ENCODE measurements at regions not wholly inside any gene's neighbourhood (a gene's known extent, or its start where the extent isn't known, plus 50 kb on each side); places are given as distances from the start of the nearest gene placed in this dataset.

DNA sequence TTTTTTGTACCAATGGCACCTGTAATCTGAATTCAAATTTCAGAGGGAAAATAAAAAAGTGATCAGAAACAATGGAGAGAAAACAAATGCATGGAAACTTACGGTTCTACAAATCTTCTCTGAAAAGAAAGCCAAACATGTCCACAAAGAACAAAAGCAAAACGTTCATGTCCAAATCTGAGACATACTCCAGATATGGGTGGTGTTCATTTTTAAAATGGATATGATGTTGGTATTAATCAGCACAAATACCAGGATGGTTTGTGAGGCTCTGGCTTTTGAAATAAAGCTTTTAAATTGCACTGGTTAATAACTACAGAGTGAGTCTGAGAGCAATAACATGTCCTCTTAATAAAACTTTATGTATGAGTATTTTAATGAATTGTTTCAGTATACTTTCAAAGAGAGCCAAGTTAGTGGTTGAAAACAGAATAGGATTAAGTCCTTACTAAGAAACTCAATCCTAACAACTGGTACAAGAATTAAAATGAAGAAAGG is 366.4 kb downstream of the INHBA start:
- H3K4me1 ChIP-seq (ENCODE audit: control insufficient read depth, insufficient read depth, low read length) = no peaks in the 10 kb centered on the region
- no peak overlapping the region for H3K9ac ChIP-seq (ENCODE audit: low read length)
- no peak overlapping the region for H3K4me3 ChIP-seq (ENCODE audit: low read length)
- no peak overlapping the region for H3K27ac ChIP-seq (ENCODE audit: low read depth, low read length)
- no peaks in the 10 kb centered on the region for H3K36me3 ChIP-seq (ENCODE audit: control insufficient read depth, insufficient read depth, low read length)
- no peaks in the 10 kb centered on the region for H3K27me3 ChIP-seq (ENCODE audit: control insufficient read depth, insufficient read depth, low read length)

DNA sequence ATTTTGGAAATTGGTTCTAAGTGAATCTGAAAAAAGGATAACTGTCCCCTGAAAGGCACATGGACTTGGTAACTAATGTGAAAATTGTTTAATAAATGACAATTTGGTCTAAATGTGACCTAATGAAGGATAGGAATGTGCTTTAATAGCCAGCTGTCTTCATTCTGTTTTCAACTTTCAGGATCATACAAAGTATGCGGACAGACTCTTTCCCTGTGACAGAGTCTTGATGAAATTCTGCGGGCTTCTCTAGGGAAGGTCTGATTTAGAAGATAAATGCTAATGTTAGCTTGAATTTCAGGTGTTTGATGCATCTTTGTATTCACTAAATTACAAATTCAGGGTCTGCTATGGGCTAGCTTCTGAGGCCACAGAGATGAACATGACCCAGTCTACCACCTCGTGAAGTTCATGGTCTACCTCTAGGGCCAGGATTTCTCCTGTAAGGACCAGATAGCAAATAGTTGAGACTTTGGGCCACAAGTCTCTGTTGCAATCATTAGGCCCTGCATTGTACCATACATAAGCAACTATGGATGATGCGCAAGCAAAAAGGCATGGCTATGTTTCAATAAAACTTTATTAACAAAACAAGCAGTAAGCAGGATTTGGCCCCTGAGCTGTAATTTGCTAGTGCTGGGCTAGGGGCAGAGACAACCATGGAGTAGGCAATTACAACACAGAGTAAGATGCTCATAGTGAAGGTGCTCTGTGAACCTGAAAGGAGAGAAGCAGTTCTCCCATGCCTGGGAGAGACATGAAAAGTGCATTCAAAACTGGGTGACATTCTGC is 368.6 kb downstream of the INHBA start:
- H3K9ac ChIP-seq (ENCODE audit: low read length) = no peak overlapping the region

DNA sequence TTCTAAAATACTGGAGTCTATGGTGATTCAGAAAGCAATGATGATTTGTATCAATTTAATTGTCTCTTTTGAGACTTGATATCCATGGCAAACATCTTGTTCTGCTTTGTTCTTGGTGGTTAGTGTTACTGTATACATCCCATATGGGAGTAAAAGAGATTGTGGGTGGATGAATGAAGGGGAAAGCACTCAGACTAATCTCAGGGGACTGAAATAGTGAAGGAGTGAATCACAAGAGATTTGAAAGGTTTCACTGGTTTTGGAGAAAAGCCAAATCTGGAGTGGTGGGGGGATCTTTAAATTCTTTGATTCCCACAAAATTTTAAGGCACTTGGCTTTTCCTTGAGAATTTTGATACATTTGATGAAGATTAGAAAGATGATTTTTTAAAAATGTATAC is 369.4 kb downstream of the INHBA start:
- Histone ChIP-seq H3K27ac (ENCODE audit: low read depth, low read length) (no peak overlapping the region), H3K36me3 (ENCODE audit: control insufficient read depth, insufficient read depth, low read length) (no peaks in the 10 kb centered on the region)

More for the DNA sequence above, 368.6 kb downstream of the INHBA start:
- Histone ChIP-seq H3K4me1 (ENCODE audit: control insufficient read depth, insufficient read depth, low read length) (no peaks in the 10 kb centered on the region), H3K4me3 (ENCODE audit: low read length) (no peak overlapping the region), H3K27me3 (ENCODE audit: control insufficient read depth, insufficient read depth, low read length) (no peaks in the 10 kb centered on the region), H3K27ac (ENCODE audit: low read depth, low read length) (no peak overlapping the region), H3K36me3 (ENCODE audit: control insufficient read depth, insufficient read depth, low read length) (no peaks in the 10 kb centered on the region)

DNA sequence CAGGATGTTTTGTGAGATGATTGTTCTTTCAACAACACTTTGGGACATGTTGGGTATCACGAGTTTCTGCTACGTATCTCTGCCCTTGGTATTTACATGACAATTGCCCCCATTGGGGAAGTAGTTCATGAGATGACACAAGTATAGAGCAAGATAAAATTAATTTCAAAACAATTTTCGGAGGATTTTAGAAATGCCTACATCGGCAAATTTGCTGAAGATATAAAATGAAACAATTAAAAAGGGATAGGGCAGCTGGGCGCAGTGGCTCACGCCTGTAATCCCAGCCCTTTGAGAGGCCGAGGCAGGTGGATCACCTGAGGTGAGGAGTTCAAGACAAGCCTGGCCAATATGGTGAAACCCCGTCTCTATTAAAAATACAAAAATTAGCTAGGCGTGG is 371.7 kb downstream of the INHBA start:
- H3K27ac ChIP-seq (ENCODE audit: low read depth, low read length) = no peak overlapping the region
- H3K4me1 ChIP-seq (ENCODE audit: control insufficient read depth, insufficient read depth, low read length) = no peaks in the 10 kb centered on the region
- H3K36me3 ChIP-seq (ENCODE audit: control insufficient read depth, insufficient read depth, low read length) = no peaks in the 10 kb centered on the region
- no peak overlapping the region for H3K9ac ChIP-seq (ENCODE audit: low read length)
- no peak overlapping the region for H3K4me3 ChIP-seq (ENCODE audit: low read length)
- no peaks in the 10 kb centered on the region for H3K27me3 ChIP-seq (ENCODE audit: control insufficient read depth, insufficient read depth, low read length)

More for the DNA sequence above, 369.4 kb downstream of the INHBA start:
- H3K4me1 ChIP-seq (ENCODE audit: control insufficient read depth, insufficient read depth, low read length) = no peaks in the 10 kb centered on the region
- no peaks in the 10 kb centered on the region for H3K27me3 ChIP-seq (ENCODE audit: control insufficient read depth, insufficient read depth, low read length)
- no peak overlapping the region for H3K4me3 ChIP-seq (ENCODE audit: low read length)
- H3K9ac ChIP-seq (ENCODE audit: low read length) = no peak overlapping the region

DNA sequence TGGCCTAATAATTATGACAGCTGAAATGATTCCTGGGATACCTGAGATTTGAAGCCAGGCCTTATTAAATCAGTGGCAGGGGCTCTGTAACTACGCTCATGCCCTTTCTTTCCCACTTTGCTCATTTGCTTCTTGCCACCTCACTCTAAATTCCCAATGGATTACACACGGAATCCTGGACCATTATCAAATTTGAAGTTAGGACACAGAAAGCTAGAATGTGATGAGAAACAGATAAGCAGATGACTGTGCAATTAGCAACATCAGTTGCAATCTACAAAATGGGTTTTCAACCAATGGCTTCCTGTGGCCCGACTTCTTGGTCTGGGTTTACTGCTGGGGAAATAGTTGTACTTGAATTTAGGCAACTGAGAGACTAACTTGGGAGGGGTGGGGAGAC is 374.3 kb downstream of the INHBA start:
- Histone ChIP-seq H3K9ac (ENCODE audit: low read length) (no peak overlapping the region), H3K4me1 (ENCODE audit: control insufficient read depth, insufficient read depth, low read length) (no peaks in the 10 kb centered on the region), H3K27ac (ENCODE audit: low read depth, low read length) (no peak overlapping the region), H3K4me3 (ENCODE audit: low read length) (no peak overlapping the region), H3K36me3 (ENCODE audit: control insufficient read depth, insufficient read depth, low read length) (no peaks in the 10 kb centered on the region), H3K27me3 (ENCODE audit: control insufficient read depth, insufficient read depth, low read length) (no peaks in the 10 kb centered on the region)

DNA sequence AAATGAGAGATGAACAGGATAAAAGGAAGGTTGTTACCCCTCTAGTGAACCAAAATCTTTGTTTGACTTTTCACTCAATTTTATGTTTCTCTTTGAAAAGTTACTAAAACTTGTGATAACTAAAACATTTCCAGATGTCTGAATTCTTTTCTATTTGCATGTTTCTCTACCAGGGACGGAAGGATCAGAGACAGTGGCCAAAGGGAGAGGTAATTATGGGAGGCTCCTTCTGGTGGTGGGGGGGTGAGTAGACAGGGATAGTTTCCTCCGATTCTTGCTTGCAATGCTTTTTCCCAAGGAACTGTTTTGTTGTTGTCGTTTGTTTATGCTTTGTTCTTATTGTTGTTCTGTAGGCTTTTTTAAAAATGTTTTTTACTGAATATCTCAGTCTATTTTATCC is 374.8 kb downstream of the INHBA start:
- no peaks in the 10 kb centered on the region for H3K27me3 ChIP-seq (ENCODE audit: control insufficient read depth, insufficient read depth, low read length)
- no peaks in the 10 kb centered on the region for H3K4me1 ChIP-seq (ENCODE audit: control insufficient read depth, insufficient read depth, low read length)
- H3K9ac ChIP-seq (ENCODE audit: low read length) = no peak overlapping the region
- no peak overlapping the region for H3K4me3 ChIP-seq (ENCODE audit: low read length)
- H3K27ac ChIP-seq (ENCODE audit: low read depth, low read length) = no peak overlapping the region
- no peaks in the 10 kb centered on the region for H3K36me3 ChIP-seq (ENCODE audit: control insufficient read depth, insufficient read depth, low read length)

DNA sequence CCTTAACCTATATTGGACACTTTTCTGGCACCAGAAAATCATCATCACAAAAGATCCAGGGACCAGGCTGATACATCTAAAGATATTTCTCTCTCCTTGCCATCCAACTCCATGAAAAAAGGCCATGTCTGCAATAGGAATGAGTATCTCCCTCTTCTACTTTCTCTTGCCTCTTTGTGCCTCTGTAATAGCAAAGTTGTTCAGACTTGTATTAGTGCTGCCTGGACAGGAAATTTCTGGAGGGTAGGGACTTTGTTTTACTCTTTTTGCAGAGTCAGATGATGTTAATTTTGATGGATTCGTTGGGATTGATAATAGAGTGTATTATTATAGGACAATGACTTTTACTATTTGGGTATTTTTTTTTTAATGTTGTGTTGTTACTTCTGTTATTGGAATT is 376.3 kb downstream of the INHBA start:
- Histone ChIP-seq H3K36me3 (ENCODE audit: control insufficient read depth, insufficient read depth, low read length) (no peaks in the 10 kb centered on the region), H3K4me1 (ENCODE audit: control insufficient read depth, insufficient read depth, low read length) (no peaks in the 10 kb centered on the region), H3K4me3 (ENCODE audit: low read length) (no peak overlapping the region), H3K9ac (ENCODE audit: low read length) (no peak overlapping the region), H3K27ac (ENCODE audit: low read depth, low read length) (no peak overlapping the region), H3K27me3 (ENCODE audit: control insufficient read depth, insufficient read depth, low read length) (no peaks in the 10 kb centered on the region)

DNA sequence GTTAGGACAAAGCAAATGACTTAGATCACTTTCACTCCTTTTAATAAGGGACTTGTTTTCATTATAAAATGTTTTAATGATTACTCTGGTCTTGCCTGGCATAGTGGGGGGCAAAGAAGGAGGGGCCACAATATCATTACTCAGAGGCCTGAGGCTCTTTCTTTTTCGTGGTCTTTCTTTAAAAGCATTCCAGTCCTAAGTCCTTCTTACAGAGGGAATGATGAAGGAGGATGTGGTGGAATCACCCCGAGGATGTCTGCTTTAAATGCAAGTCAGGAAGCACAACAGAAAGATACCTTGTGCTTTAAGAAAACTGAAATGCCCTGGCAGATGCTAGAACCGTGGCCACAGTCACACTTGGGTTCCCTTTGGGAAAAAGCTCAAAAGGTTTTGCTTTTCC is 379.1 kb downstream of the INHBA start:
- Histone ChIP-seq H3K36me3 (ENCODE audit: control insufficient read depth, insufficient read depth, low read length) (no peaks in the 10 kb centered on the region), H3K4me3 (ENCODE audit: low read length) (no peak overlapping the region), H3K27ac (ENCODE audit: low read depth, low read length) (no peak overlapping the region), H3K27me3 (ENCODE audit: control insufficient read depth, insufficient read depth, low read length) (no peaks in the 10 kb centered on the region), H3K9ac (ENCODE audit: low read length) (no peak overlapping the region), H3K4me1 (ENCODE audit: control insufficient read depth, insufficient read depth, low read length) (no peaks in the 10 kb centered on the region)

DNA sequence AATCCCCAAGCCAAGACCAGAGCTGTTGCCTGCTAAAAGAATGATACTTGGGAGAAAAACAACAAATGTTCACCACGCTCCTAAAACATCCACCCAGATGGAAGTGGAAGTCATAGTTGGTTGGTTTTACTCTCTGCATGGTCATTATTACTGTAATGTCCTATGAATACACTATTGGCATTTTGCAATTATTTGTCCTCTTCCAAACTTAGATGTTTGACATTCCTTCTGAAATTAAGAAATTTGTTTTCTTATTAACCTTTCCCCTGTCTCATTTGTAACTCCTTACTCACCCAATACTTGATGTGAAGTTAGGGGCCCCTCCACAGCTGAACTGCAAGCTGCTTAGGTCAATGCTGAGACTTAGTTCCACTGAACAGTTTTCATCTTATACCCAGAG is 383.3 kb downstream of the INHBA start:
- Histone ChIP-seq H3K36me3 (ENCODE audit: control insufficient read depth, insufficient read depth, low read length) (no peaks in the 10 kb centered on the region), H3K27me3 (ENCODE audit: control insufficient read depth, insufficient read depth, low read length) (no peaks in the 10 kb centered on the region), H3K9ac (ENCODE audit: low read length) (no peak overlapping the region), H3K4me3 (ENCODE audit: low read length) (no peak overlapping the region), H3K4me1 (ENCODE audit: control insufficient read depth, insufficient read depth, low read length) (no peaks in the 10 kb centered on the region), H3K27ac (ENCODE audit: low read depth, low read length) (no peak overlapping the region)

DNA sequence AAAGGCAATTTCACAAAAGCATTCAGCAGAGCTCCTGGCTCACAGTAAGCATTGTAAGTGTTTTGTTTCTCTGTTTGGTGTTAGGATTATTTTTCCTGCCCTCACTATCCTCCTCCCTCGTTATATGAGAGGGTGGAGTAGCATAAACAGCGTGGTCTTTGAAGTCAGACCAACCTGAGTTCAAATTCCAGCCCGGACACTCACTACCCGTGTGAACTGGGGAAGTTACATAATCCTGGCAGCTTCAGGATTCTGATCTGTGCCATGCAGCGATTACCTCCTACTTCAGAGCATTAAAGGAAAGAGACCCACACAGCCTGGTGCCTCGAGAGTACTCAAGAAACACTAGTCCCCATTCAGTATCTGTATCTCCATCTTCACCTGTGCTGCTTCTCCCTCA is 386.5 kb downstream of the INHBA start:
- Histone ChIP-seq H3K27ac (ENCODE audit: low read depth, low read length) (no peak overlapping the region), H3K4me1 (ENCODE audit: control insufficient read depth, insufficient read depth, low read length) (no peaks in the 10 kb centered on the region), H3K4me3 (ENCODE audit: low read length) (no peak overlapping the region), H3K36me3 (ENCODE audit: control insufficient read depth, insufficient read depth, low read length) (no peaks in the 10 kb centered on the region), H3K27me3 (ENCODE audit: control insufficient read depth, insufficient read depth, low read length) (no peaks in the 10 kb centered on the region), H3K9ac (ENCODE audit: low read length) (no peak overlapping the region)

DNA sequence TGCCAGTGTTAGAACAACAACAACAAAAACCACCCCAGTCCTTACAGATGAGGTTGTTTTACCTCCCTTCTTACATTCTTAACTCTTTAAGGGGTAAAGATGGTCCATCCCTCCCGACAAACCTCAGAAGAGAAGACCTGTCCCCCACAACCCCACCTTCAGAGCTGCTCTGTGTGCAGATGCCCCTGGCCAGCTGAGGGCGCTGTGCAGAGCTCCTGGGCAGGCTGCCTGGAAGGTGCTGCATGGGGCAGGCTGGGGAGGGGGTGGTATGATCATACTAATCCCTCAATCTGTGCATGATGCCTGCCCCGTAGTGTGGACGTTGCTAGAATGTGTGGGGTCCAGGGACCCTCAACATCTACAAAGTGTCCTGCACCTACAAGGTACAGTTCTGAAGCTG is 387.1 kb downstream of the INHBA start:
- H3K4me3 ChIP-seq (ENCODE audit: low read length) = no peak overlapping the region
- no peak overlapping the region for H3K9ac ChIP-seq (ENCODE audit: low read length)
- H3K27ac ChIP-seq (ENCODE audit: low read depth, low read length) = no peak overlapping the region
- H3K4me1 ChIP-seq (ENCODE audit: control insufficient read depth, insufficient read depth, low read length) = no peaks in the 10 kb centered on the region
- no peaks in the 10 kb centered on the region for H3K36me3 ChIP-seq (ENCODE audit: control insufficient read depth, insufficient read depth, low read length)
- no peaks in the 10 kb centered on the region for H3K27me3 ChIP-seq (ENCODE audit: control insufficient read depth, insufficient read depth, low read length)

DNA sequence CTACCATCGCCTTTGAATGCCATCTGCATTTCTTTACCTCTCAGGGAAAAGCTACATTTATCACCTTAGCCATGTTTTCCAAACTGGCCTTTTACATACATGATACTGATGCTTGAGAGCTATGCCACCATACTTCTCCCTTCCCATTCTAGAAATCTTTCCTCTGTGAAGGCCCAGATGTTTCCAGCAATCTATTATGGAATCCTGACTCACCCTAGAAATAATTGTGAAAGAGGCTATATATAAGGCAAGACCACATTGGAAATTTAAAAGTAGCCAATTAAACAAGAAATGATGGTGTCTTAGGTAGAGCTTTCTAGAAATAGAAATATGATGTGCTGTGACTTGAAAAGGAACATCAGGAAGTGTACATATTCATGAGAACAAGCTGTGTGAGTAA is 389.7 kb downstream of the INHBA start:
- Histone ChIP-seq H3K9ac (ENCODE audit: low read length) (no peak overlapping the region), H3K36me3 (ENCODE audit: control insufficient read depth, insufficient read depth, low read length) (no peaks in the 10 kb centered on the region), H3K4me1 (ENCODE audit: control insufficient read depth, insufficient read depth, low read length) (no peaks in the 10 kb centered on the region), H3K27ac (ENCODE audit: low read depth, low read length) (no peak overlapping the region), H3K4me3 (ENCODE audit: low read length) (no peak overlapping the region), H3K27me3 (ENCODE audit: control insufficient read depth, insufficient read depth, low read length) (no peaks in the 10 kb centered on the region)

DNA sequence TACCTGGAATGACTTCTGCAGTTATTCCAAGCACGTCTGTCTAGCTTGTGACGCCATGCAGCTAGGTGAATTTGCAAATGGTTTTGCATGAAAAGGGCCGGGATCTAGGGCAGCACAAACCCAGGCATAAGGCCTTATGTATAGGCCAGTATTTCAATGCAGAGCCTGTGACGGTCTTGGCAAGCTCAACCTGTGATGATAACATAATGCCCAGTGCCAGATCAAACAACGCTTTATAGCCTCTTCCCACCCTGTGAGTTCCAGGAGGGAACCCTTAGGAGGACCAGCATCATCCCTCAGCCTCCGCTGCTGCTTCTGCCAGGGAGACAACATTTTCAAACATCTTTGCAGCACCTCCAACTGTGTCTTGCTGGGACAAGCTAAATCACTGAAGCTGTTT is 390.7 kb downstream of the INHBA start:
- no peaks in the 10 kb centered on the region for H3K4me1 ChIP-seq (ENCODE audit: control insufficient read depth, insufficient read depth, low read length)
- H3K4me3 ChIP-seq (ENCODE audit: low read length) = no peak overlapping the region
- H3K36me3 ChIP-seq (ENCODE audit: control insufficient read depth, insufficient read depth, low read length) = no peaks in the 10 kb centered on the region
- no peaks in the 10 kb centered on the region for H3K27me3 ChIP-seq (ENCODE audit: control insufficient read depth, insufficient read depth, low read length)
- no peak overlapping the region for H3K9ac ChIP-seq (ENCODE audit: low read length)
- no peak overlapping the region for H3K27ac ChIP-seq (ENCODE audit: low read depth, low read length)

All from rectal smooth muscle tissue (tissue), 1 donor.